Thyroid gland (tissue), 4 donors: ENCODE measurements at regions not wholly inside any gene's neighbourhood (a gene's known extent, or its start where the extent isn't known, plus 50 kb on each side); places are given as distances from the start of the nearest gene placed in this dataset.
"Not testable (repeated sequence)": the region's sequence is repeated elsewhere in the genome, so short reads cannot be mapped to it uniquely, and the experiment has no call there.

Source experiments
- CTCF ChIP-seq, 6 experiments: fragments of 200-600 bp in 3 of 6; fragments of 450-650 bp in 3 of 6; sonication (generic) in 3 of 6; IDR thresholded peaks; one replicate each; pipeline ENCODE4 v1.5.1; 2016 to 2019; ENCODE audit warnings: antibody characterized with exemption in 6 of 6, mild to moderate bottlenecking in 2 of 6, inconsistent platforms in 1 of 6, moderate library complexity in 1 of 6
- POLR2A ChIP-seq, 2 donors: fragments of 450-650 bp; IDR thresholded peaks; one replicate each; pipeline ENCODE4 v1.6.1; 2017; ENCODE audit warnings: antibody characterized with exemption in 2 of 2, mild to moderate bottlenecking in 2 of 2, moderate library complexity in 1 of 2

DNA sequence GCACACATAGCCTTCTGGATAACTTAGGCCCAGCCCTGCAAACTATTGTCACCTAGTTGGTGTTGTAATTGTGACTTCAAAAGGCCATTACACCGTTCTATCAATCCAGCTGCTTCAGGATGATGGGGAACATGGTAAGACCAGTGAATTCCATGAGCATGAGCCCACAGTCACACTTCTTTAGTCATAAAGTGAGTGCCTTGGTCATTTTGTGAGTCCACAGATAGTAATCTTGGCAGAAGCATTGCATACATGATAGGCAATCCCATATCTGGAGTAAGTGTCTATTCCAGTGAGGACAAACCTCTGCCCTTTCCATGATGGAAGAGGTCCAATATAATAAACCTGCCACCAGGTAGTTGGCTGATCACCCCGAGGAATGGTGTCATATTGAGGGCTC, 94.5 kb upstream of the RAI14 start:
- TF ChIP-seq CTCF, POLR2A (IDR thresholded peaks at IDR 0.05): not testable (repeated sequence)
